ENCODE measurements at regions not wholly inside any gene's neighbourhood (a gene's known extent, or its start where the extent isn't known, plus 50 kb on each side); places are given as distances from the start of the nearest gene placed in this dataset.

- TF ChIP-seq CTCF (IDR thresholded peaks at IDR 0.05) = no peak
- no peak for TF ChIP-seq POLR2A (IDR thresholded peaks at IDR 0.05; ENCODE audit: low read depth)
- TF ChIP-seq EP300 (IDR thresholded peaks at IDR 0.05) = no peak
- no peak for TF ChIP-seq POLR2AphosphoS5 (IDR thresholded peaks at IDR 0.05)
These were observed 147.2 kb upstream of the COX10 start for GRCh38 chr17:13921841-13922776.

Data from esophagus muscularis mucosa (tissue), 4 donors.